H1 (cell line): ENCODE measurements at regions not wholly inside any gene's neighbourhood (a gene's known extent, or its start where the extent isn't known, plus 50 kb on each side); places are given as distances from the start of the nearest gene placed in this dataset.

Source experiments
- ASH2L ChIP-seq: fragments of 200-600, 300-600 bp; sonication (generic); IDR thresholded peaks from one replicate; pipeline ENCODE4 v1.7.1; 2017; ENCODE audit warnings: low read length
- ATF2 ChIP-seq: IDR thresholded peaks from 2 replicates; pipeline ENCODE4 v1.6.1; 2012; ENCODE audit warnings: low read length, inconsistent platforms
- CBX8 ChIP-seq: fragments of 300-800, 300-1000 bp; sonication (generic); IDR thresholded peaks from 2 replicates; pipeline ENCODE4 v1.7.1; 2016; ENCODE audit warnings: low read depth, low read length, borderline replicate concordance
- EZH2 ChIP-seq: fragments of 200-600 bp; sonication (generic); IDR thresholded peaks from 2 replicates; pipeline ENCODE4 v1.7.1; 2012; ENCODE audit warnings: low read depth, mild to moderate bottlenecking, moderate library complexity, low read length, inconsistent platforms; ENCODE audit not compliant: severe bottlenecking
- KDM5A ChIP-seq: fragments of 200-600 bp; IDR thresholded peaks from 2 replicates; pipeline ENCODE4 v1.7.1; 2012; ENCODE audit warnings: mild to moderate bottlenecking, low read length, inconsistent platforms, mixed read lengths
- MAX ChIP-seq: IDR thresholded peaks from 2 replicates; pipeline ENCODE4 v1.6.1; 2012; ENCODE audit warnings: inconsistent platforms
- POLR2A ChIP-seq, 2 experiments: IDR thresholded peaks; 1 replicate in 1 of 2; 2 replicates in 1 of 2; pipeline ENCODE4 v1.6.1; 2011; ENCODE audit warnings: low read depth in 2 of 2, low read length in 2 of 2, mild to moderate bottlenecking in 2 of 2; ENCODE audit errors: control extremely low read depth in 1 of 2
- POLR2AphosphoS5 ChIP-seq: IDR thresholded peaks from 2 replicates; pipeline ENCODE4 v1.6.1; 2011; ENCODE audit warnings: low read depth, low read length
- RNF2 ChIP-seq: fragments of 200-900, 300-1000 bp; sonication (generic); IDR thresholded peaks from 2 replicates; pipeline ENCODE4 v1.7.1; 2016; ENCODE audit warnings: borderline replicate concordance, low read depth, mild to moderate bottlenecking, antibody characterized with exemption, low read length; ENCODE audit not compliant: poor library complexity, severe bottlenecking; ENCODE audit errors: missing control alignments
- SP4 ChIP-seq: IDR thresholded peaks from 2 replicates; pipeline ENCODE4 v1.6.1; 2012; ENCODE audit warnings: low read length, inconsistent platforms
- ZNF274 ChIP-seq: IDR thresholded peaks from 2 replicates; pipeline ENCODE4 v1.7.0; 2012; ENCODE audit warnings: low read length, borderline replicate concordance; ENCODE audit errors: extremely low read depth
- TF ChIP-seq, protein P1 (sequence below): IDR thresholded peaks from 2 replicates; pipeline ENCODE4 v1.6.1; 2011; ENCODE audit warnings: low read depth, mild to moderate bottlenecking, low read length; ENCODE audit not compliant: insufficient read depth
- TF ChIP-seq, protein P2 (sequence below), 3 experiments: IDR thresholded peaks; 1 replicate in 2 of 3; 2 replicates in 1 of 3; pipeline versions ENCODE4 v1.5.1 to v1.6.1; 2011; ENCODE audit warnings: low read length in 3 of 3, mild to moderate bottlenecking in 3 of 3, inconsistent platforms in 2 of 3, low read depth in 1 of 3, moderate library complexity in 1 of 3; ENCODE audit not compliant: insufficient read depth in 1 of 3; ENCODE audit errors: control extremely low read depth in 1 of 3

- TF ChIP-seq, protein P1, sequence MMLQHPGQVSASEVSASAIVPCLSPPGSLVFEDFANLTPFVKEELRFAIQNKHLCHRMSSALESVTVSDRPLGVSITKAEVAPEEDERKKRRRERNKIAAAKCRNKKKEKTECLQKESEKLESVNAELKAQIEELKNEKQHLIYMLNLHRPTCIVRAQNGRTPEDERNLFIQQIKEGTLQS, result no peak
- TF ChIP-seq SP4, result no peak
- no peak for TF ChIP-seq RNF2
- 0 out of 2 replicates have a peak, but pooled peaks have one; percentile 17 for TF ChIP-seq MAX
- TF ChIP-seq ATF2, result no peak
- TF ChIP-seq, protein P2, sequence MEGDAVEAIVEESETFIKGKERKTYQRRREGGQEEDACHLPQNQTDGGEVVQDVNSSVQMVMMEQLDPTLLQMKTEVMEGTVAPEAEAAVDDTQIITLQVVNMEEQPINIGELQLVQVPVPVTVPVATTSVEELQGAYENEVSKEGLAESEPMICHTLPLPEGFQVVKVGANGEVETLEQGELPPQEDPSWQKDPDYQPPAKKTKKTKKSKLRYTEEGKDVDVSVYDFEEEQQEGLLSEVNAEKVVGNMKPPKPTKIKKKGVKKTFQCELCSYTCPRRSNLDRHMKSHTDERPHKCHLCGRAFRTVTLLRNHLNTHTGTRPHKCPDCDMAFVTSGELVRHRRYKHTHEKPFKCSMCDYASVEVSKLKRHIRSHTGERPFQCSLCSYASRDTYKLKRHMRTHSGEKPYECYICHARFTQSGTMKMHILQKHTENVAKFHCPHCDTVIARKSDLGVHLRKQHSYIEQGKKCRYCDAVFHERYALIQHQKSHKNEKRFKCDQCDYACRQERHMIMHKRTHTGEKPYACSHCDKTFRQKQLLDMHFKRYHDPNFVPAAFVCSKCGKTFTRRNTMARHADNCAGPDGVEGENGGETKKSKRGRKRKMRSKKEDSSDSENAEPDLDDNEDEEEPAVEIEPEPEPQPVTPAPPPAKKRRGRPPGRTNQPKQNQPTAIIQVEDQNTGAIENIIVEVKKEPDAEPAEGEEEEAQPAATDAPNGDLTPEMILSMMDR (IDR thresholded peaks at IDR 0.05; ENCODE audit: control extremely low read depth in 1 of 3, insufficient read depth in 1 of 3, low read depth in 1 of 3, low read length in 3 of 3), result no peak
- TF ChIP-seq POLR2A (IDR thresholded peaks at IDR 0.05; ENCODE audit: control extremely low read depth in 1 of 2, low read depth in 2 of 2, low read length in 2 of 2), result no peak
- TF ChIP-seq POLR2AphosphoS5, result no peak
- TF ChIP-seq ASH2L, result no peak
- TF ChIP-seq ZNF274, result no peak
- no peak for TF ChIP-seq EZH2
- TF ChIP-seq CBX8, result no peak
- no peak for TF ChIP-seq KDM5A
Measured at GRCh38 chr3:16789344-16790120, 95.2 kb upstream of the PLCL2 start.
